Adrenal gland (tissue), 5 donors: ENCODE measurements at regions not wholly inside any gene's neighbourhood (a gene's known extent, or its start where the extent isn't known, plus 50 kb on each side); places are given as distances from the start of the nearest gene placed in this dataset.

Source experiments
- CTCF ChIP-seq, 6 experiments: fragments of 450-650 bp in 4 of 6; fragments of 200-600 bp in 2 of 6; sonication (generic) in 1 of 6; IDR thresholded peaks; 1 replicate in 5 of 6; 2 replicates in 1 of 6; pipeline versions ENCODE4 v1.5.1 to v1.8.0; 2016 to 2021; ENCODE audit warnings: antibody characterized with exemption in 6 of 6, mild to moderate bottlenecking in 2 of 6, moderate library complexity in 1 of 6
- POLR2A ChIP-seq, 2 donors: fragments of 450-650 bp; IDR thresholded peaks; one replicate each; pipeline ENCODE4 v1.6.1; 2017; ENCODE audit warnings: antibody characterized with exemption in 2 of 2, mild to moderate bottlenecking in 2 of 2, moderate library complexity in 1 of 2
- donor health status: DM: no; HTN: no; CAD: no.

DNA sequence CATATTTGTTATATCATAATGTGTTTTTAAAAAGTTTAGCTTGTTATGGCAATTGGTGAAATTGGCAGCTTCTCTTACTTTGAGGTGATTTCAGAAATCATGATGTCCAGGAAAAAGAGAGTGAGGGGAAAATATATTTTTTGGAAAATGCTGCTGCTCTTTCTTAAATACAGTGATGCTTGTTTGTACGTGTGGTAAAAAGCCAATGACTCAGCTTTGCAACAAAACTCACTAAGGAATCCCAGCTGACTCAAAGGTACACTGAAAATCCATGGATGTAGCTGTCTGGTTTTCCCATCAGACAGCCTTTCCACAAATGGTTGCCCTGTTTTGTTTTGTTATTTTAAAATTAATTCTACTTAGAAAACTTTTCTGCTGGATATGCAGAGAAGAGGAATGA, 306.4 kb upstream of the PAPPA start:
- TF ChIP-seq CTCF (IDR thresholded peaks at IDR 0.05) (no peak), POLR2A (IDR thresholded peaks at IDR 0.05) (no peak)
